ENCODE measurements at regions not wholly inside any gene's neighbourhood (a gene's known extent, or its start where the extent isn't known, plus 50 kb on each side); places are given as distances from the start of the nearest gene placed in this dataset.
"Not testable (repeated sequence)": the region's sequence is repeated elsewhere in the genome, so short reads cannot be mapped to it uniquely, and the experiment has no call there.

DNA sequence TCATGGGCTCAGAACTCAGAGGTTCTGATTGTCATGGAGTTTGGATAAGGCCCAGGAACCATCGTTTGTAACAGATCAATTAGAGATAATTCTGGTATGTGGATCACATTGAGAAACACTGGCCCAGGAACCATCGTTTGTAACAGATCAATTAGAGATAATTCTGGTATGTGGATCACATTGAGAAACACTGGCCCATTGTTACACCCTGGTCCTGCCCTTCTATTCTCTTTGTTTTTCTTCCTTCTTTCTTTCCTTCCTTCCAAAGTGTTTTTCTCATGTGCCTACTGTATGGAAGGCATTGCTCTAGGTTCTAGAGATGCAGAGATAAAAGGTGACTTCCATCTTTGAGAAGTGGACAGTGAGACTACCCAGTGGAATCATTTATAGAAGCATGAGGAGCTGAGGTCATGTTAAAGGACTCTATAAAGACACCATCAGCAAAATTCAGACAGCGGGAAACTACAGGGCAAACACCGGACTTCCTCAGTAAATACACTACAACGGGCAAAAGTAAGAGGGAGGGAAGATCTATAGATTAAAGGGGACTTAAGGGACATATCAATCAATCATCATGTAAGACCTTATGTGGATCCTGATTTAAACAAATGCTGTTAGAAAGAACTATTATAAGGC lies 153.8 kb downstream of the UNC5CL start:
- no peak for DNase-seq (ENCODE audit: low spot score)

DNA sequence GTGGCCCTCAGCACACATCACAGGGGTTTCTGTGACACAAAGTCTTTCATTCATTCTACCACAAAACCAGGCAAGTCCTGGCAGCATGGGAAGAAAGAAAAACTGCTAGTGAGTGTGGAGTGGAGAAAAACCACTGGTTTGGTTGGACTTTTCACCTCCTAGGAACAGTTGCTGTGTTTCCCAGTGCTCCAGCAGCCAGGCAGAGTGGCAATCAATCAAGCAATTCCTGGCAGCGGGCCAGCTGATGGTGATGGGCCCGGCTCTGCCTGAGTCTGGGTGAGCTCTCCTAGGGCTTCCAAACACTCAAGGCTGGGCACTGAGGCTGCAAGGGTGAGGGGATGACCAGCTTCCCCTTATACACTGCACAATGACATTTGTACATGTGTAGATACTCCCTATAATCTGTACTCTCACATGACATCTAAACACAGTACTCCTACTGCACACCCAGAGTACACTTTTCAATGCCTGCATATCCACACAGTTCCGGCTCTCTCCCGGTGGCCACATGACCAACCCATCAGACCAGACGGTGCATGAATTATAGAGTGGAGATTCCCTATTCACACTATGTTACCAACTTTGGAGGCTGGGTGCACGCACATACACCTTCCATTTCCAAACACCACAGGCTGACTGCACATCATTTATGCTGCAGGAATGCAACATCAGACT lies 156.6 kb downstream of the UNC5CL start:
- no peak for DNase-seq (ENCODE audit: low spot score)

DNA sequence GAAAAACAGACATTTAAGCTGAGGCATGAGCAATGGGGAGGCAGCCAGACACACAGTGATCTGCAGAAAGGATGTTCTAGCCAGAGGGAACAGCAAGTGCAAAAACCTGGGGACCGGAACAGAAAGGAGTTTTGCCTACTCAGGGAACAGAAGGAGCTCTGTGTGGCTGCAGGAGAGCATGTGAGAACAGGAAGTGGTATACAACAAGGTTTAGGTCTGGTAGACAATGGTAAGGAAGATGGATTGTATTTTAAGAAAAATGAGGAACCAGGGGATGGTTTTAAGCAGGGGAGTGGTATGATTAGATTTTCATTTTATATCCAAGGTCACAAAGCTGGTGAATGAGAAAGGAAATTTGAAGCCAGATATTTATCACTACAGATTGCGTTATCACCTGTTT lies 157.5 kb downstream of the UNC5CL start:
- no peak for DNase-seq (ENCODE audit: low spot score)

DNA sequence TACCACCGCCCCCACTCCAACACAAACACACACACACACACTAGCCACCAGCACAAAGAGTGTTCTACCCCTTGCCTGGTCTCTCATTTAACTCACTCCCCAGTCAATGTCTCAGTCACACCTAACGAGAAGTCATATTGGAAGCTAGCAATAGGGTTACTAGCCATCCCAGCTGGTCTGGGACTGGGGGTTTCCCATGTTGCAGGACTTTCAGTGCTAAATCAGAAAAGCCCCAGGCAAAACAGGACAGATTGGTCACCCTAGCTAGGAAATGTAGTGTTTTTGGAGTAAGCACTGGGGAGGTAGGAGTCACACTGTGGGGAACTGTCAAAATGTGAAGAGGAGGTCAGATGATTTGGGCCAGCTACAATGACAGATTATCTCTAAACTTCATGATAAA lies 158.1 kb downstream of the UNC5CL start:
- no peak for DNase-seq (ENCODE audit: low spot score)

DNA sequence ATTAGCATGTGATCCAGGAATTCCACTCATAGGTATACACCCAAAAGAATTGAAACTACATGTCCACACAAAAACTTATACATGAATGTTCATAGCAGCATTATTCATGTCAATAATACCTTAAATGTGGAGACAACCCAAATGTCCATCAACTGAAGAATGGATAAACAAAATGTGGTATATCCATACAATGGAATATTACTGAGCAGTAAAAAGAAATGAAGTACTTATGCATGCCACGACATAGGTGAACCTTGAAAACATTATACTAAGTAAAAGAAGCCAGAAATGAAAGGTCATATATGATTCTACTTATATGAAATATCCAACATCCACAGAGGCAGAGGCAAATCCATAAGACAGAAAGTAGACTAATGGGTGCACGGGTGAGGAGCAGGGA lies 159.9 kb downstream of the UNC5CL start:
- no peak for DNase-seq (ENCODE audit: low spot score)

DNA sequence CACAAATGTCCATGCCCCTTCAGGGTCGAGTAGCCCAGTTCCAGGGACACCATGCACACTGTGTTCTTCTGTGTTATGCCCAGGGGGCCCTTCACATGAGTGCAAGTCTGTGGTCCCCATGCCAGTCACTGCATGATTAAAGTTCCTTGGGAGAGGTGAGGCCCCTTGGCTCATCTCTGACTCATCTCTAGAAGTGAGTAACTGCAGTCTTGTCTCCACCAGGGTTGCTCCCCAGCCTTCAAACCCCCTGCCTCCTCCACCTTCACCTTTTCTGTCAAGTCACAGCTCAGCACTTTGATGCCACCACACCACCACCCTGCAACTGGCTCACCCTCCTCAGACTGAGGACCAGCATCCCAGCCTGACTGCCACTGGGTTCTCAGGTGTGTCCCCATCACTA lies 161.7 kb downstream of the UNC5CL start:
- DNase-seq (ENCODE audit: low spot score) = no peak

DNA sequence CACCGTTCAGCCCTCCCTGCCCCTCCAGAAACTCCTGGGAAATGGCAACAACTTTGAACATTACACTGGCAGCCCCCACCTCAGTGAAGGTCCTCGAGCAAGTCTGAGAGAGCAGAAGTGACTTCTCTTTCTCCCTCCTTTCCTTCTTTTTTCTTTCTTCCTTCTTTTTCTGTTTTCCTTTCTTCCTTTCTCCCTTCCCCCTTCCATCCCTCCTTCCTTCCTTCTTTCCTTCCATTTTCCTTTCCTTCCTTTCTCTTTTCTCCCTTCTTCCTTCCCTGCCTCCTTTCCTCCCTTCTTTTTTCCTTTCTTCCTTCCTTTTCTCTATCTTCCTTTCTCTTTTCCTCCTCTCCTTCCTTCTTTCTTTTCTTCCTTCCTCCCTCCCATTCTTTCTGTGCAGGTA lies 162.7 kb downstream of the UNC5CL start:
- DNase-seq (ENCODE audit: low spot score) = no peak

DNA sequence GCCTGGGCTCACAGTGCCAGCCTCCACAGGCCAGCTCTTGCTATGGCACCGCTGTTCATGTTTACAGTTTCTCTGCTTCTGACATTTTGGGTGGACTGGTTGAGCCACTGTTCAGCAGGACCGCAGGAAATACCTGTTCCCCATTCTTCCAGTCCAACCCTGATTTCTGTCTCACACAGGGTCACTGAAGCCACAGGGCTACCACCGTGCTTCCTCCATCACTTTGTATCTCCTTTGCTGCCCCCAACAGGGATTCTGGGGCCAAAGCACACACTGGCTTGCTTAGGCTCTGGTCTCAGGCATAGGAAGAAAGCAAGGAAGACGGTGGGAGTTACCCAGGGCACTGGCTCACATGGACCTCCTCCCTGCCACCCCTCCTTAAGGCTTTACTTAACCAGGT lies 164.5 kb downstream of the UNC5CL start:
- DNase-seq (ENCODE audit: low spot score) = no peak

DNA sequence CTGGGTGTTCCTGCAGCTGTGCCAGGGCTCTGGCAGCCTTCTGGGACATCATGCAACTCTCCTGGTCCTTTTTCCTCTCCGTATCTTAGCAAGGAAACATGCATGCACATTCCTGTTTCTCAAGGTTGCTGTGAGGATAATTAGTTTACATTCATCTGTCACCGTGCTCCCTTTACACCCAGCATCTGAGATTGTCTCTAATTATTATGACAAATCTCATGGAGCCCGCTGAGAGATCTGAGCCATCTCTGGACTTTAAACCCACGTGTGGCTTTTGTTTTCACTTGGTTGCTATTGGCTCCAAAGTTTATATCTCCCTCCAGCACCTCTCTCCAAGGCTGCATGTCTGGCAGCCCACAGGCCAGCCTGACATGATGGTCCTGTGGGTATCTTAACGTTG lies 167.6 kb downstream of the UNC5CL start:
- DNase-seq (ENCODE audit: low spot score) = no peak

DNA sequence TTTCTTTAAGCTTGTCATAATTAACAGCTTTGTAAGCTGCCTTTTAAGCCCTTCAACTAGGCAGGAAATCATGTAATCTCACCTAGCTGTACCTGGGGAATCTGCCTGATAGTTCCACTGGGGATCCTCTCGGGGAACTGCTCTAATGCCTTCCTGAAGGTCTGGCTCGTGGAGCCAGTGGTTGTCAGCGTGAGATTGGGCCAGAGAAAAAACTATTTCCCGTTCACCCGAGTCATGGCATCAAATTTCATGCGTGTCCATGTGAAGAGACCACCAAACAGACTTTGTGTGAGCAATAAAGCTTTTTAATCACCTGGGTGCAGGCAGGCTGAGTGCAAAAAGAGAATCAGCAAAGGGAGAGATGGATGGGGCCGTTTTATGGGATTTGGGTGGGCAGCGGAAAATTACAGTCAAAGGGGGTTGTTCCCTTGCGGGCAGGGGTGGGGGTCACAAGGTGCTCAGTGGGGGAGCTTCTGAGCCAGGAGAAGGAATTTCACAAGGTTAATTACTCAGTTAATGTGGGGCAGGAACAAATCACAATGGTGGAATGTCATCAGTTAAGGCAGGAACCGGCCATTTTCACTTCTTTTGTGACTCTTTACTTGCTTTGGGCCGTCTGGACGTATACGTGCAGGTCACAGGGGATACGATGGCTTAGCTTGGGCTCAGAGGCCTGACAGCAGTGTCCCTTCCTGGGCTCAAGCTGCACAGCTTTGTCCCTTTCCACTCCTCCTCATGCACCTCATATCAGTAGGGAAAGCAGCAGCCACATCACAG lies 170.7 kb downstream of the UNC5CL start:
- not testable (repeated sequence) for DNase-seq (ENCODE audit: low spot score)

DNA sequence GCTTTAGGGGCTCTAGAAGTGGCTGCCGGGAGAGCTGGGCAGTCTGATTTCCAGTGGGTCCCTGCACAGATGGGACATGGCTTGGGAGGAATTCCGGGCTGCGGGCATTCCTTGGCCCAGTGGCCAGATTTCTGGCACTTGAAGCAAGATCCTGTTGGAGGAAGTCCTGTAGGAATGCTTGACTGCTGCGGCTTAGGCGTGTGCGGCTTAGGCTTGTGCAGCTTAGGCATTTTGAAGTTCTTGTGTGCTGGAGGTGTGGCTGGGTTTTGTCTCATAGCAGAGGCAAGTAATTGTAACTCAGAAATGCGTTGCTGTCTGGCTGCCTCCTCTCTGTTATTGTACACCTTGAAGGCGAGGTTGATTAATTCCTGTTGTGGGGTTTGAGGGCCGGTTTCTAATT lies 171.5 kb downstream of the UNC5CL start:
- DNase-seq (ENCODE audit: low spot score) = not testable (repeated sequence)

DNA sequence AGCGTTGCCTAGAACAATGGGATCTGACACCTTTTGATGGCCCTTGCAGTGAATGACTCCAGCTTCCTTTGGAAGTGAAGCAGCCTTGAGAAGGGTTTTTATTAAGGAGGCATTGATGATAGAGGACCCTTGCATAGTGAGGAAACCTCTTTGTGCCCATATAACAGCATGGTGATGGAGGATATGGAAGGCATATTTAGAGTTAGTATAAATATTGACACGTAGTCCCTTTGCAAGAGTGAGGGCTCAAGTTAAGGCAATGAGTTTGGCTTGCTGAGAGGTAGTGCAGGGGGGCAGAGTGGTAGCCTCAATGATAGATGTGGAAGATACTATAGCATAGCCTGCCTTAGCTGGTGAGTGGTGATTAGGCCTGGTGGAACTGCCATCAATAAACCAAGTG lies 173.8 kb downstream of the UNC5CL start:
- not testable (repeated sequence) for DNase-seq (ENCODE audit: low spot score)

DNA sequence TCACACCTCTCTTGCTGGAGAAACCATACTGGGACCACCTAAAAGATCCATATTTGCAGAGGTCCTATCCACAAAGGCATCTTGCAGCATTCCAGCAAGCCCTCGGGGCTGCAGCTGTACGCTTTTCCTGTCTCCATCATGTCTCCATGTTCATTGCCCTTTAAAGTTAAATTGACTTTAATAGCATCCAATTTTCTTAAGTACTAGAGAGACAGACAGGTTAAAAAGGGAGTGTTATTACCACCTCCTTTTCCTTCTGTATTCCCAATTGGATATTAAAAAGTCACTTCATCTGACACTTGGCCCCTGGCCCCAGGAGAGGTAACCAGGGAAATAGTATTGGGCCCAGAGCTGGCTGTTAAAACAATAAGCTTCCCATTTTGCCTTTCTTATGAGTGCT lies 178.6 kb downstream of the UNC5CL start:
- no peak for DNase-seq (ENCODE audit: low spot score)

DNA sequence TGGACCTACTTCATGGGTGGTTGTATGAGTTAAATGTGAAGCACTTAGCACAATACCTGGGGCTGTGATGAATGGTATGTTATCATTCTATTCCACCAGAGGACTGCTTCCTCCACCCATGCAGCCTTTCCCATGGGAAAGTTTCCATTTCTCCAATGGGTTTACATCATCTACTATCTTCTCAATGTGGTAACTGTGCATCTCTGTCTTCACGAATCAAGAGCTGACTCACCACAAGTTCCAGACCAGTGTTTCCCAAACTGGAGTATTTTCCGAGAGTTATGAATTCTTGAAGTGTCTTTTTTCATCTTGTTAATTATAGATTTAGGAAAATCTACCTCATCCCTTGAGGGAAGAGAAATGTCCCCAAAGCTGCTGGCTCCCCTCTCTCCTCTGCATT lies 182.8 kb downstream of the UNC5CL start:
- DNase-seq (ENCODE audit: low spot score) = no peak

DNA sequence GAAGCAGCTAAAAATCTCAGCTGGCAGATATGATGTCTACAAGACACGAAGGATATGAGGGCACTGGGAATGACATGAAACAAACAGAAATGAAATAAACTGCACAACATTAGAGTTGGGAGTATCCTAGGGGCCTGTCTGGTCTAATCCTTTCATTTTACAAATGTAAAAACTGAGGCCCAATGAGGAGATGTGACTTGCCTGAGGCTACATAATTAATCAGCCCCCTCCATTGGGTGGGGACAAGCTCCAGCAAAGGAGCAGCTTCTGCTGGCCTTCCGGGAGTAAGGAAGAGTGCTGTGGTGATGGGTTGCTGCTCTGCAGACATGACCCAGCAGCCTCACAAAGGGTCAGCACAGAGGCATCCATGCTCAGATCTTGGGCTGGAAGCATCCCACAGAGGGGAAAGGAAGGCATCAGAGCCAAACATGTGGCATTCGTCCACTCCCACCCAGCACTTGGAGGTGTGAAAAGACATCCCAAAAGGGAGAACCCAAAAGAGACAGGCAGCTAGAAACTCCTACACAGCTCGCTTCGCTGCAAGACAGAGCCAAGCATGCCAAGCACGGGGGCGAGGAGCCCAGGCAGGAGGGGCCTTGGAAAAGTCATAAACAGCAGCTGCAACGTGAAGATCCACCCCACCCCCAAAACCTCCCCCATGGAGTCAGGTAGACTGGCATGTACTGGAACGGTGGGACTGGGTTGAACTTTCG lies 183.7 kb downstream of the UNC5CL start:
- no peak for DNase-seq (ENCODE audit: low spot score)

DNA sequence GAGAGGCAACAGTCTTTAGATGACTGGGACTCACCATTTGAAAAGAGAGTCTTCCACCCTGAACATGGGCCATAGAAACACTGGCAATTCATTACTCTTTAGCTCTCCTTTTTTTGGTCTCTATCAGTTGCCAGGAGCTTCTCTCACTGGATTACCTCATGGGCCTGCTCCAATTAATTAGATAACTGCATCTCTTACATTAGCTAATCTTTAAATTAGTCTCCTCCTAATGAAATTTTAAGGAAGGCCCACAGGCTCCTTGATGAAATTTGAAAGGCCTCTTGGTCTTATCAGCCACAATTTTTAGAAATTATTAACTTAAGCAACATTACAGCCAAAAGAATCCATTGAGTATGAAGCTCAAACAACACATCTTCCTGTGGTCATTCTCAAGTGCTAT lies 184.4 kb downstream of the UNC5CL start:
- no peak for DNase-seq (ENCODE audit: low spot score)

DNA sequence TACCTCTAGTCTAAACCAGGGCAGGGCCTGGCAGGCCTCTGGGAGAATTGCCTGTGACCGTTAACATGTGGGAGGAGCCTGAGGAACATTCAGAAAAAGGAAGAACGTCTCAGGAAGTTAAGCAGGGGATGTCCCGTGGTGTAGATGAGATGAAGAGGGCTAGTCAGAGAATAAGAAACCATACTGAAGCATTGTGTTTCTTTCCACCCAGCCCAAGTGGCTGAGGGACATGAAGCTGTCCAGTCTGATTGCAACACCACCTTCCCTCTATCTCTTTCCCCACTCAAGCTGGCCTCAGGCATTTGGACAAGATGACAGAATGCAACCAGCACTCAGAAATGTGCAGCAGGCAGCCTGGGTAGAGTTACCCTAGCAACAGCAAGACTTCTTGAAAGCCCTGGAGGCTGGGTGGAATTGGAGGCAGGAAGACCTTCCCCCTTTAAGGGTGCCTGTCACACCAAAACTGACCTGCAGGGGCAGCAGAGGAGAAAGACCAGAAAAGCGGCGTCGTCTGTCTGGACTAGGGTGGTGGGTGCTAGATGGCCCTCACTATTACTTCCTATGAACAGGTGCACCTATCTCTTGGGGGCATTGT lies 186.1 kb downstream of the UNC5CL start:
- DNase-seq (ENCODE audit: low spot score) = peak; percentile 15

DNA sequence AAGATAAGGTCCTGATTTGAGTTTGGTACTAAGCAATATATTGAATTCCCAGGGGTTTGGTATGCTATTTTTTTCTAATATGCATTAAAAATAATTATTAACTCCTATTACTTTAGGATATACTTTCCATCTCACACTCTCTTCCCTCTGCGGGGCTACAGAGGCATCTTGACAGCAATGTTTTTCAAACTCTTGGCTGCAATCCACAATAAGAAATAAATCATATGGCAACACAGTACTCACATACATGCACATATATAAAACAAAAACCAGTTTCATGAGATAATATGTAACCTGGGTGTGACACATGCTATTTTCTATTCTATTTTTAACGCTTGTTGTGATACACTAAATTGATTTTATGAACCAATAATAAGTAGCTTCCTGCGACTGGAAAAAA lies 189.5 kb downstream of the UNC5CL start:
- DNase-seq (ENCODE audit: low spot score) = no peak

DNA sequence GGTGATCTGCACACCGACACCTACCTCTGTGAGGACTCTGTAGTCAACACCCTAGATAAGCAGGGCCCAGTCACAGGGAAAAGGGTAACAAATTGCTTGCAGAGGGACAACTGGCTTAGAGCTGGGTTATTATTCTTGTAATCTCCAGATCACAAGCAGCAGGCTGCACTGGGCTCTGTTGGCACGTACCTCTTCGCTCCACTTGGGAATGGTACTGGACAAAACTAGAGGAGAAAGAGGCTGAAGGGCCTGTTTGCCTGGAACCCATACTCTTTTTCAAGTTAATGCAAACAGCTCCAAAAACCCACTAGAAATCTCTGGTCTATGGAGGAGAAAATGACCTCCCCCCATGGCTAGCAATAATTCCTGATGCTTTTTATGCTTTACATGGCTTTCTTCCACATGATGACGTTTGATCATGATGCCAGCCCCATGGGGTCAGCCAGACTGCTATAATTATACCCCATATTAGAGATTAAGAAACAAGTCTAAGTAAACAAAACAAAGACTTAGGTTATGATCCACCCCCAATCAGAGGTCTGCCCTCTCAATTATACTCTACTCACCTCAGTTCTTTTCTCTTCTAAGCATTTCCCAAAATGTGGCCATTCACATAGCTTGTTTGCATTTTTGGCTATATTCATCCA lies 190.0 kb downstream of the UNC5CL start:
- no peak for DNase-seq (ENCODE audit: low spot score)

DNA sequence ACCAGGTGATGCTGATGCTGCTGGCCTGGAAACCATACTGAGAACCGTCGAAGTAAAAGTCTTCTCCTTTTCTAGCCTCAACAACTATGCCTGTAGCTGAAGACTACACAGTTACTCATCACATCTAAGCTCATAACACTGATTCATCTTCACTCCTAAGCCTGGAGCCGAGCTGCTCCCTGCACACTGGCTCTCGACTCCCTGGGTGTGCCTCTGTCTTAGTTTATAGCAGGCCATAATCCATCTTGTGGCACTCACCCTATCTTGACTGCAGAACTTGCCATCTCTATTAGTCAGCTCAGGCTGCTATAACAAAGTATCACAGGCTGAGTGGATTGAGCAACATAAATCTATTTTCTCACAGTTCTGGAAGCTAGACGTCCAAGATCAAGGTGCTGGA lies 191.0 kb downstream of the UNC5CL start:
- DNase-seq (ENCODE audit: low spot score) = no peak

DNA sequence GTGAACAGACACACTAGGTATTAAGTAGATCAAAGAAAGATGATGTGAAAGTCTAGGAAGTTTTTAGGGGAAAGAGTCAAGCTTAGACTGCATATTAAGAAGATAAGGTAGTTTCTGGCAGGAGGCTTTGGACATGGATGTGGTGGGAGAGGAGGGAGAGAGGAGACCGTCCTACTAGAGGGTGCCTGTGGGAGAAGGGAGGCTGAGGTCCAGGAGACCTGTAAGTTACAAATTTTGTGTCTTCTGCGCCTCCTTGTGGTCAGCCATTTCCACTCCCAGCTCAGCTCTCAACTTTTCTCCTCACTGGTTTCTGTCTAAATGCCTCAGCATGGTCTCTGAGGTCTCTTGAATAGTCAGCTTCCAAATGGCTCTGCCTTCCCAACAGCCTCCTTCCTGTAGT lies 193.5 kb downstream of the UNC5CL start:
- DNase-seq (ENCODE audit: low spot score) = peak; percentile 12

DNA sequence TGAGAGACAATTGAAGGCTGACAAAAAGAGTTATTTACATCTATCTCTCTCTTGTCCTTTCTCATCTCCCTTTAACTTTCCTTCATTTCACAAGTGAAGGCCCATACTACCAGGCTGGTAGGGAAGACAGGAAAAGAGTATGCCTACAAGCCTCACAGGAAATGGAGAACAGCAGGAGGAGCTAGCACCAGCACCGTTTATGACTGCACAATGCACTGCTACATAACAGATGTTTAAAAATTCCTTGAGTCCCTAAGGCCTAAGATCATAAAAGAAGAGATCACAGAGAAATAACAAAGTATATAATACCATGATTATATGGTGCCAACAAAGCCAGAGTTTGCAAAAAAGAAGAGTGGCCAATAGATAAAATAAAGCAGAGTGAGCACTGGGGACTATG lies 194.8 kb downstream of the UNC5CL start:
- no peak for DNase-seq (ENCODE audit: low spot score)

Data from germinal center (tissue), 1 donor.